Panc1 (cell line): ENCODE measurements at regions not wholly inside any gene's neighbourhood (a gene's known extent, or its start where the extent isn't known, plus 50 kb on each side); places are given as distances from the start of the nearest gene placed in this dataset.

Source experiments
- ATAC-seq: fragments of 200-7000 bp; cut with Tn5 transposase; 2 replicates; pipeline ENCODE4 v1.9.1; 2020; ENCODE audit warnings: mild to moderate bottlenecking, moderate library complexity
- BruUV-seq: library from RNA; stranded (reverse); fragments of 400-500 nt; replicated peaks from 2 replicates; lab custom pipeline; 2021; lab: Mats Ljungman, UMichigan
- CTCF ChIA-PET: fragments of 300-600 bp; sonication (Branson Sonifier 250); formaldehyde crosslinking; loops from one replicate; lab custom pipeline; 2022; ENCODE audit warnings: antibody characterized with exemption; lab: Charles Lee
- POLR2A ChIA-PET: fragments of 300-600 bp; sonication (Branson Sonifier 250); formaldehyde crosslinking; loops from one replicate; lab custom pipeline; 2022; ENCODE audit warnings: antibody characterized with exemption; lab: Charles Lee
- DNase-seq: peaks from one replicate; pipeline ENCODE4 v3.0.0-alpha.2; 2010; ENCODE audit warnings: low read depth, low spot score
- H3K27ac ChIP-seq: 2 replicates; pipeline ENCODE4 v1.5.1; 2011; ENCODE audit warnings: mild to moderate bottlenecking, low read length, inconsistent platforms
- H3K27me3 ChIP-seq: fragments of 200-500 bp; sonication (Bioruptor generic); 2 replicates; pipeline ENCODE4 v1.6.0; 2014; ENCODE audit warnings: low read length, inconsistent platforms; ENCODE audit not compliant: control insufficient read depth, insufficient read depth
- H3K36me3 ChIP-seq: fragments of 200-500 bp; sonication (Bioruptor generic); 2 replicates; pipeline ENCODE4 v1.5.1; 2014; ENCODE audit warnings: inconsistent platforms, mild to moderate bottlenecking, low read length, moderate library complexity; ENCODE audit not compliant: control insufficient read depth, insufficient read depth
- H3K4me1 ChIP-seq: 2 replicates; pipeline ENCODE4 v1.5.1; 2011; ENCODE audit warnings: inconsistent platforms, mild to moderate bottlenecking, low read length, moderate library complexity; ENCODE audit not compliant: control insufficient read depth, insufficient read depth
- H3K4me3 ChIP-seq, 2 experiments: 2 replicates each; pipeline ENCODE4 v1.5.1; 2011 to 2012; ENCODE audit warnings: low read depth in 2 of 2, low read length in 2 of 2, mild to moderate bottlenecking in 2 of 2, inconsistent platforms in 1 of 2, moderate library complexity in 1 of 2
- H3K9me3 ChIP-seq: fragments of 200-500 bp; sonication (Bioruptor generic); 2 replicates; pipeline ENCODE4 v1.5.1; 2014; ENCODE audit warnings: low read depth, mild to moderate bottlenecking, inconsistent platforms, low read length, moderate library complexity; ENCODE audit not compliant: control insufficient read depth, insufficient read depth
- POLR2AphosphoS5 ChIP-seq: IDR thresholded peaks from 2 replicates; pipeline ENCODE4 v1.6.1; 2012; ENCODE audit warnings: mild to moderate bottlenecking, low read depth, low read length, moderate library complexity
- REST ChIP-seq, 2 experiments: IDR thresholded peaks; 2 replicates each; pipeline ENCODE4 v1.6.1; 2011 to 2012; ENCODE audit warnings: low read depth in 2 of 2, control low read depth in 1 of 2, low read length in 1 of 2, mild to moderate bottlenecking in 1 of 2, moderate library complexity in 1 of 2; ENCODE audit not compliant: insufficient read depth in 1 of 2
- SIN3A ChIP-seq: IDR thresholded peaks from 2 replicates; pipeline ENCODE4 v1.6.1; 2012; ENCODE audit warnings: low read depth, mild to moderate bottlenecking, low read length, moderate library complexity, borderline replicate concordance; ENCODE audit not compliant: insufficient read depth
- TCF7L2 ChIP-seq: IDR thresholded peaks from 2 replicates; pipeline ENCODE4 v1.6.1; 2011; ENCODE audit warnings: mild to moderate bottlenecking, low read depth, low read length, inconsistent platforms
- in situ Hi-C: cut with HindIII; loops from 2 replicates; pipeline ENCODE4 v1.10.0; 2016; ENCODE audit warnings: low sequenced_read_pairs, low pct_unique_long_range_greater_than_20kb
- intact Hi-C: fragments of 100-400 bp; cut with micrococcal nuclease; formaldehyde crosslinking; loops from one replicate; pipeline ENCODE4 v1.10.0; 2022; ENCODE audit not compliant: unreplicated experiment
- TF ChIP-seq, protein P1 (sequence below): fragments of 450-650 bp; IDR thresholded peaks from 2 replicates; pipeline ENCODE4 v1.5.1; 2017; ENCODE audit warnings: mild to moderate bottlenecking

GRCh38 chr12:88778064-88778463 is 197.8 kb upstream of the KITLG start:
- Histone ChIP-seq H3K36me3 (no peaks in the 10 kb centered on the region), H3K27me3 (no peaks in the 10 kb centered on the region), H3K9me3 (no peaks in the 10 kb centered on the region), H3K4me1 (no peaks in the 10 kb centered on the region), H3K4me3 (no peak overlapping the region), H3K27ac (no peak overlapping the region)
- ChIA-PET CTCF (no interaction called here), POLR2A (no interaction called here)
- no peak for TF ChIP-seq SIN3A
- DNase-seq (no peak), ATAC-seq (no peak)
- in situ Hi-C loops (no loop called here), intact Hi-C loops (no loop called here)
- no TSS peak for BruUV-seq

- CTCF ChIA-PET: no interaction called here
- POLR2A ChIA-PET: no interaction called here
- TF ChIP-seq, protein P1, sequence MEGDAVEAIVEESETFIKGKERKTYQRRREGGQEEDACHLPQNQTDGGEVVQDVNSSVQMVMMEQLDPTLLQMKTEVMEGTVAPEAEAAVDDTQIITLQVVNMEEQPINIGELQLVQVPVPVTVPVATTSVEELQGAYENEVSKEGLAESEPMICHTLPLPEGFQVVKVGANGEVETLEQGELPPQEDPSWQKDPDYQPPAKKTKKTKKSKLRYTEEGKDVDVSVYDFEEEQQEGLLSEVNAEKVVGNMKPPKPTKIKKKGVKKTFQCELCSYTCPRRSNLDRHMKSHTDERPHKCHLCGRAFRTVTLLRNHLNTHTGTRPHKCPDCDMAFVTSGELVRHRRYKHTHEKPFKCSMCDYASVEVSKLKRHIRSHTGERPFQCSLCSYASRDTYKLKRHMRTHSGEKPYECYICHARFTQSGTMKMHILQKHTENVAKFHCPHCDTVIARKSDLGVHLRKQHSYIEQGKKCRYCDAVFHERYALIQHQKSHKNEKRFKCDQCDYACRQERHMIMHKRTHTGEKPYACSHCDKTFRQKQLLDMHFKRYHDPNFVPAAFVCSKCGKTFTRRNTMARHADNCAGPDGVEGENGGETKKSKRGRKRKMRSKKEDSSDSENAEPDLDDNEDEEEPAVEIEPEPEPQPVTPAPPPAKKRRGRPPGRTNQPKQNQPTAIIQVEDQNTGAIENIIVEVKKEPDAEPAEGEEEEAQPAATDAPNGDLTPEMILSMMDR: no peak
- TF ChIP-seq SIN3A (no peak), TCF7L2 (no peak), REST (IDR thresholded peaks at IDR 0.05; ENCODE audit: insufficient read depth in 1 of 2, low read depth in 2 of 2, low read length in 1 of 2) (no peak), POLR2AphosphoS5 (no peak)
- H3K36me3 ChIP-seq: no peaks in the 10 kb centered on the region
- no peak for DNase-seq
- no peak for ATAC-seq
- intact Hi-C loops: no loop called here
- in situ Hi-C loops: no loop called here
- no peaks in the 10 kb centered on the region for H3K9me3 ChIP-seq
- no peak overlapping the region for H3K27ac ChIP-seq
- no TSS peak for BruUV-seq
- no peak overlapping the region for H3K4me3 ChIP-seq
- H3K27me3 ChIP-seq: no peaks in the 10 kb centered on the region
- no peaks in the 10 kb centered on the region for H3K4me1 ChIP-seq
Observed at GRCh38 chr12:88775742-88776151, 195.5 kb upstream of the KITLG start.

GRCh38 chr12:88767699-88768098 is 187.4 kb upstream of the KITLG start:
- POLR2A ChIA-PET: no interaction called here
- intact Hi-C loops (no loop called here), in situ Hi-C loops (no loop called here)
- BruUV-seq: no TSS peak
- H3K4me3 ChIP-seq: no peak overlapping the region
- ATAC-seq: no peak
- DNase-seq: no peak
- no peak overlapping the region for H3K27ac ChIP-seq
- no peaks in the 10 kb centered on the region for H3K36me3 ChIP-seq
- H3K9me3 ChIP-seq: no peaks in the 10 kb centered on the region; the same call in 1 of the 2 replicates
- CTCF ChIA-PET: no interaction called here
- TF ChIP-seq SIN3A (no peak), TCF7L2 (no peak), REST (IDR thresholded peaks at IDR 0.05; ENCODE audit: insufficient read depth in 1 of 2, low read depth in 2 of 2, low read length in 1 of 2) (no peak), POLR2AphosphoS5 (no peak)
- TF ChIP-seq, protein P1: no peak
- no peaks in the 10 kb centered on the region for H3K4me1 ChIP-seq
- H3K27me3 ChIP-seq: no peaks in the 10 kb centered on the region
